Colonic mucosa (tissue), 4 donors: ENCODE measurements at regions not wholly inside any gene's neighbourhood (a gene's known extent, or its start where the extent isn't known, plus 50 kb on each side); places are given as distances from the start of the nearest gene placed in this dataset.

ENCODE experiments used
- DNase-seq: peaks from one replicate; pipeline ENCODE4 v3.0.0-alpha.2; 2020
- H3K27ac ChIP-seq: fragments of 200-600 bp; one replicate; pipeline ENCODE4 v1.8.0; 2021
- H3K27me3 ChIP-seq: fragments of 200-600 bp; one replicate; pipeline ENCODE4 v1.8.0; 2021
- H3K36me3 ChIP-seq: fragments of 200-600 bp; one replicate; pipeline ENCODE4 v1.8.0; 2021
- H3K4me1 ChIP-seq: fragments of 200-600 bp; one replicate; pipeline ENCODE4 v1.8.0; 2021; ENCODE audit warnings: mild to moderate bottlenecking
- H3K4me3 ChIP-seq: fragments of 200-600 bp; one replicate; pipeline ENCODE4 v1.8.0; 2021
- H3K9ac ChIP-seq, 2 donors: one replicate each; pipeline ENCODE4 v1.7.0; 2013; ENCODE audit warnings: control low read depth in 2 of 2, low read depth in 2 of 2, low read length in 2 of 2
- H3K9me3 ChIP-seq: fragments of 200-600 bp; one replicate; pipeline ENCODE4 v1.8.0; 2021
- CTCF ChIP-seq: fragments of 200-600 bp; IDR thresholded peaks from one replicate; pipeline ENCODE4 v1.8.0; 2022; ENCODE audit warnings: antibody characterized with exemption, mild to moderate bottlenecking
- intact Hi-C: fragments of 100-400 bp; cut with DNase I; formaldehyde crosslinking; loops from one replicate; pipeline ENCODE4 v1.14.1; 2022
- donor health status: healthy.
- donor health status: DM: no; HTN: no; CAD: no.
- donor health status: DM: no; HTN: no; CAD: no.

- no peaks in the 10 kb centered on the region for H3K4me1 ChIP-seq
- no peak overlapping the region for H3K9ac ChIP-seq
- DNase-seq, result no peak
- no peaks in the 10 kb centered on the region for H3K36me3 ChIP-seq
- no peak overlapping the region for H3K4me3 ChIP-seq
- intact Hi-C loops, result no loop called here
- H3K27ac ChIP-seq, result no peak overlapping the region
- no peak for TF ChIP-seq CTCF
- H3K9me3 ChIP-seq, result no peaks in the 10 kb centered on the region
- H3K27me3 ChIP-seq, result no peaks in the 10 kb centered on the region
Observed at GRCh38 chr14:40464531-40464930, 1032.3 kb upstream of the FBXO33 start.

GRCh38 chr14:40463886-40464285 lies 1031.7 kb upstream of the FBXO33 start:
- TF ChIP-seq CTCF, result no peak
- Histone ChIP-seq H3K4me1 (no peaks in the 10 kb centered on the region), H3K27me3 (no peaks in the 10 kb centered on the region), H3K9ac (no peak overlapping the region), H3K4me3 (no peak overlapping the region), H3K9me3 (no peaks in the 10 kb centered on the region), H3K36me3 (no peaks in the 10 kb centered on the region), H3K27ac (no peak overlapping the region)
- DNase-seq, result no peak
- intact Hi-C loops, result no loop called here

- no peaks in the 10 kb centered on the region for H3K4me1 ChIP-seq
- intact Hi-C loops, result no loop called here
- no peak for TF ChIP-seq CTCF
- H3K27me3 ChIP-seq, result no peaks in the 10 kb centered on the region
- H3K27ac ChIP-seq, result no peak overlapping the region
- H3K4me3 ChIP-seq, result no peak overlapping the region
- H3K9me3 ChIP-seq, result no peaks in the 10 kb centered on the region
- no peak overlapping the region for H3K9ac ChIP-seq
- H3K36me3 ChIP-seq, result no peaks in the 10 kb centered on the region
- DNase-seq, result no peak
Observed at GRCh38 chr14:40452674-40453073, 1020.4 kb upstream of the FBXO33 start.

- Histone ChIP-seq H3K4me1 (no peaks in the 10 kb centered on the region), H3K36me3 (no peaks in the 10 kb centered on the region), H3K27ac (no peak overlapping the region), H3K27me3 (no peaks in the 10 kb centered on the region), H3K4me3 (no peak overlapping the region), H3K9me3 (no peaks in the 10 kb centered on the region), H3K9ac (no peak overlapping the region)
- TF ChIP-seq CTCF, result no peak
- intact Hi-C loops, result no loop called here
- no peak for DNase-seq
Observed at GRCh38 chr14:40447017-40447416, 1014.8 kb upstream of the FBXO33 start.

GRCh38 chr14:40445020-40445419 lies 1012.8 kb upstream of the FBXO33 start:
- Histone ChIP-seq H3K9ac (no peak overlapping the region), H3K36me3 (no peaks in the 10 kb centered on the region), H3K27ac (no peak overlapping the region), H3K4me1 (no peaks in the 10 kb centered on the region), H3K27me3 (no peaks in the 10 kb centered on the region), H3K9me3 (no peaks in the 10 kb centered on the region), H3K4me3 (no peak overlapping the region)
- TF ChIP-seq CTCF, result no peak
- intact Hi-C loops, result no loop called here
- DNase-seq, result no peak

- no peaks in the 10 kb centered on the region for H3K4me1 ChIP-seq
- H3K27ac ChIP-seq, result no peak overlapping the region
- no peak overlapping the region for H3K9ac ChIP-seq
- no peak for DNase-seq
- no peak overlapping the region for H3K4me3 ChIP-seq
- H3K36me3 ChIP-seq, result no peaks in the 10 kb centered on the region
- no peaks in the 10 kb centered on the region for H3K27me3 ChIP-seq
- H3K9me3 ChIP-seq, result no peaks in the 10 kb centered on the region
- intact Hi-C loops, result no loop called here
- TF ChIP-seq CTCF, result no peak
Observed at GRCh38 chr14:40436551-40436950, 1004.3 kb upstream of the FBXO33 start.
